HEK293 (cell line): ENCODE measurements at regions not wholly inside any gene's neighbourhood (a gene's known extent, or its start where the extent isn't known, plus 50 kb on each side); places are given as distances from the start of the nearest gene placed in this dataset.
"Not testable (repeated sequence)": the region's sequence is repeated elsewhere in the genome, so short reads cannot be mapped to it uniquely, and the experiment has no call there.

Experiments used
- KLF10 ChIP-seq: fragments of 450-650 bp; IDR thresholded peaks from 2 replicates; pipeline ENCODE4 v1.5.1; 2018; ENCODE audit warnings: missing biosample characterization, mild to moderate bottlenecking, missing genetic modification characterization
- PRDM1 ChIP-seq: fragments of 450-650 bp; formaldehyde crosslinking; IDR thresholded peaks from 2 replicates; pipeline ENCODE4; 2016; ENCODE audit warnings: missing biosample characterization, missing genetic modification characterization
- SP2 ChIP-seq: fragments of 450-650 bp; formaldehyde crosslinking; IDR thresholded peaks from 2 replicates; pipeline ENCODE4 v1.5.1; 2016; ENCODE audit warnings: missing biosample characterization, missing genetic modification characterization
- ZBTB7A ChIP-seq: fragments of 450-650 bp; formaldehyde crosslinking; IDR thresholded peaks from 2 replicates; pipeline ENCODE4 v1.5.1; 2016; ENCODE audit warnings: low read depth, missing biosample characterization, missing genetic modification characterization
- ZNF2 ChIP-seq: fragments of 450-650 bp; formaldehyde crosslinking; IDR thresholded peaks from 2 replicates; pipeline ENCODE4 v1.5.1; 2016; ENCODE audit warnings: missing biosample characterization, missing genetic modification characterization
- ZNF548 ChIP-seq: fragments of 450-650 bp; formaldehyde crosslinking; IDR thresholded peaks from 2 replicates; pipeline ENCODE4 v1.5.1; 2016; ENCODE audit warnings: missing biosample characterization, missing genetic modification characterization
- ZNF600 ChIP-seq: fragments of 450-650 bp; formaldehyde crosslinking; IDR thresholded peaks from 2 replicates; pipeline ENCODE4 v1.5.1; 2016; ENCODE audit warnings: missing biosample characterization, missing genetic modification characterization
- TF ChIP-seq, protein P1 (sequence below): fragments of 450-650 bp; formaldehyde crosslinking; IDR thresholded peaks from 2 replicates; pipeline ENCODE4 v1.5.1; 2016; ENCODE audit warnings: missing biosample characterization, missing genetic modification characterization
- TF ChIP-seq, protein P2 (sequence below): fragments of 450-650 bp; formaldehyde crosslinking; IDR thresholded peaks from 2 replicates; pipeline ENCODE4 v1.5.1; 2016; ENCODE audit warnings: missing biosample characterization, missing genetic modification characterization
- TF ChIP-seq, protein P3 (sequence below): fragments of 450-650 bp; formaldehyde crosslinking; IDR thresholded peaks from 2 replicates; pipeline ENCODE4 v1.5.1; 2016; ENCODE audit warnings: missing biosample characterization, missing genetic modification characterization, low read depth

GRCh38 chr6:57950430-57950829 is 633.0 kb downstream of the PRIM2 start:
- TF ChIP-seq, protein P1, sequence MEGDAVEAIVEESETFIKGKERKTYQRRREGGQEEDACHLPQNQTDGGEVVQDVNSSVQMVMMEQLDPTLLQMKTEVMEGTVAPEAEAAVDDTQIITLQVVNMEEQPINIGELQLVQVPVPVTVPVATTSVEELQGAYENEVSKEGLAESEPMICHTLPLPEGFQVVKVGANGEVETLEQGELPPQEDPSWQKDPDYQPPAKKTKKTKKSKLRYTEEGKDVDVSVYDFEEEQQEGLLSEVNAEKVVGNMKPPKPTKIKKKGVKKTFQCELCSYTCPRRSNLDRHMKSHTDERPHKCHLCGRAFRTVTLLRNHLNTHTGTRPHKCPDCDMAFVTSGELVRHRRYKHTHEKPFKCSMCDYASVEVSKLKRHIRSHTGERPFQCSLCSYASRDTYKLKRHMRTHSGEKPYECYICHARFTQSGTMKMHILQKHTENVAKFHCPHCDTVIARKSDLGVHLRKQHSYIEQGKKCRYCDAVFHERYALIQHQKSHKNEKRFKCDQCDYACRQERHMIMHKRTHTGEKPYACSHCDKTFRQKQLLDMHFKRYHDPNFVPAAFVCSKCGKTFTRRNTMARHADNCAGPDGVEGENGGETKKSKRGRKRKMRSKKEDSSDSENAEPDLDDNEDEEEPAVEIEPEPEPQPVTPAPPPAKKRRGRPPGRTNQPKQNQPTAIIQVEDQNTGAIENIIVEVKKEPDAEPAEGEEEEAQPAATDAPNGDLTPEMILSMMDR (tag by site-specific recombination), result not testable (repeated sequence)
- TF ChIP-seq, protein P2, sequence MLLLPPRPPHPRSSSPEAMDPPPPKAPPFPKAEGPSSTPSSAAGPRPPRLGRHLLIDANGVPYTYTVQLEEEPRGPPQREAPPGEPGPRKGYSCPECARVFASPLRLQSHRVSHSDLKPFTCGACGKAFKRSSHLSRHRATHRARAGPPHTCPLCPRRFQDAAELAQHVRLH (tag by site-specific recombination), result not testable (repeated sequence)
- TF ChIP-seq KLF10; ZBTB7A; PRDM1 (tag by site-specific recombination); ZNF2; ZNF600 (tag by site-specific recombination); SP2 (tag by site-specific recombination); ZNF548: not testable (repeated sequence)
- TF ChIP-seq, protein P3, sequence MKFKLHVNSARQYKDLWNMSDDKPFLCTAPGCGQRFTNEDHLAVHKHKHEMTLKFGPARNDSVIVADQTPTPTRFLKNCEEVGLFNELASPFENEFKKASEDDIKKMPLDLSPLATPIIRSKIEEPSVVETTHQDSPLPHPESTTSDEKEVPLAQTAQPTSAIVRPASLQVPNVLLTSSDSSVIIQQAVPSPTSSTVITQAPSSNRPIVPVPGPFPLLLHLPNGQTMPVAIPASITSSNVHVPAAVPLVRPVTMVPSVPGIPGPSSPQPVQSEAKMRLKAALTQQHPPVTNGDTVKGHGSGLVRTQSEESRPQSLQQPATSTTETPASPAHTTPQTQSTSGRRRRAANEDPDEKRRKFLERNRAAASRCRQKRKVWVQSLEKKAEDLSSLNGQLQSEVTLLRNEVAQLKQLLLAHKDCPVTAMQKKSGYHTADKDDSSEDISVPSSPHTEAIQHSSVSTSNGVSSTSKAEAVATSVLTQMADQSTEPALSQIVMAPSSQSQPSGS (tag by site-specific recombination), result not testable (repeated sequence)
